ENCODE measurements at regions not wholly inside any gene's neighbourhood (a gene's known extent, or its start where the extent isn't known, plus 50 kb on each side); places are given as distances from the start of the nearest gene placed in this dataset.

DNA sequence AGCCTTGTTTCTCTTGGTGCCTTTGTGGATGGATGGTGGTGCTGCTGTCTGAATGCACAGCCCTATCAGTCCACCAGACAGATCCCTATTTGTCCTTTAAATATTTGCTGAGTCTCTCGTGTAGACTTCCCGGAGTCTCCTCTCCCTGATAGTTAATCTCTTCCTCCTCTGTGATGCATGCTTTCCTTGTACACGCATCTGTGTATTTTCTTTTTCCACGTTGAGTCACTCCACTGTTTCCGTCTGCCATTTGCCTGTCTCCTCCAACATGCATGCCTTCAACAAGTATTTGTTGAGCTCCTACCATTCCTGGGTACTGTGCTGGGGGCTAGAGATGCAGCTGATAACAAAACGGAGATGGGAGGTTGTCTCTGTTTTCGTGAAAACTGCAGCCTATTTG, 282.6 kb downstream of the HAPSTR1 start:
- ChIA-PET POLR2A (no interaction called here), CTCF (ENCODE audit: low intra/inter-chr PET ratio) (no interaction called here)
- Histone ChIP-seq H3K9me1 (ENCODE audit: control insufficient read depth, insufficient read depth, low read length) (no peaks in the 10 kb centered on the region), H3K36me3 (ENCODE audit: control insufficient read depth, insufficient read depth, low read length) (no peaks in the 10 kb centered on the region), H3K4me2 (ENCODE audit: insufficient read depth, low read length) (no peak overlapping the region), H3K9ac (ENCODE audit: insufficient read depth in 1 of 2, low read depth in 2 of 2, low read length in 2 of 2) (no peak overlapping the region), H3K27me3 (ENCODE audit: control insufficient read depth in 2 of 2, insufficient read depth in 2 of 2, low read length in 2 of 2) (no peaks in the 10 kb centered on the region; a peak in 1 of 5 replicates), H3K79me2 (ENCODE audit: control insufficient read depth, insufficient read depth, low read length) (no peaks in the 10 kb centered on the region), H3K4me1 (replicated peaks in 1 of 2; ENCODE audit: control insufficient read depth in 2 of 2, insufficient read depth in 2 of 2, low read length in 2 of 2) (no peaks in the 10 kb centered on the region; a peak in 2 of 5 replicates), H4K20me1 (replicated peaks; ENCODE audit: control insufficient read depth, insufficient read depth, low read length) (no peaks in the 10 kb centered on the region), H2AFZ (ENCODE audit: low read depth, low read length) (no peak overlapping the region), H3K27ac (ENCODE audit: extremely low read depth, low read depth, low read length) (no peak overlapping the region), H3K4me3 (no peak overlapping the region), H3K9me3 (replicated peaks; ENCODE audit: control insufficient read depth, insufficient read depth, low read depth, low read length) (no peaks in the 10 kb centered on the region)
- in situ Hi-C loops (cut with MboI): no loop called here
- no TSS peak for BruUV-seq (replicated peaks)
- no peak for ATAC-seq
- intact Hi-C loops (cut with micrococcal nuclease): no loop called here
- 0% methylated on average over 7 of the region's 7 CpGs for WGBS (ENCODE audit: insufficient coverage, low coverage, missing lambda C conversion rate)
- no peak for DNase-seq (ENCODE audit: extremely low read depth in 1 of 4, low spot score in 3 of 4)
- no peak for FAIRE-seq
- TF ChIP-seq JUNB (CRISPR knock-in tag; conservative IDR thresholded peaks at IDR 0.05) (no peak), HDAC2 (IDR thresholded peaks at IDR 0.05) (no peak), LCOR (CRISPR knock-in tag; IDR thresholded peaks at IDR 0.05) (no peak), EGR1 (conservative IDR thresholded peaks at IDR 0.05) (no peak), ZC3H11A (IDR thresholded peaks at IDR 0.05; ENCODE audit: low read depth, low read length) (no peak), TBL1XR1 (IDR thresholded peaks at IDR 0.05; ENCODE audit: low read length in 2 of 2) (no peak), RBBP5 (IDR thresholded peaks at IDR 0.05; ENCODE audit: borderline replicate concordance, insufficient read depth, low read length, poor library complexity, severe bottlenecking) (no peak), POLR2A (conservative IDR thresholded peaks at IDR 0.05) (no peak), MAFF (IDR thresholded peaks at IDR 0.05; ENCODE audit: low read length) (no peak), RNF219 (CRISPR knock-in tag; IDR thresholded peaks at IDR 0.05) (no peak), MECOM (CRISPR knock-in tag; IDR thresholded peaks at IDR 0.05) (no peak)
- TF ChIP-seq, protein P1, sequence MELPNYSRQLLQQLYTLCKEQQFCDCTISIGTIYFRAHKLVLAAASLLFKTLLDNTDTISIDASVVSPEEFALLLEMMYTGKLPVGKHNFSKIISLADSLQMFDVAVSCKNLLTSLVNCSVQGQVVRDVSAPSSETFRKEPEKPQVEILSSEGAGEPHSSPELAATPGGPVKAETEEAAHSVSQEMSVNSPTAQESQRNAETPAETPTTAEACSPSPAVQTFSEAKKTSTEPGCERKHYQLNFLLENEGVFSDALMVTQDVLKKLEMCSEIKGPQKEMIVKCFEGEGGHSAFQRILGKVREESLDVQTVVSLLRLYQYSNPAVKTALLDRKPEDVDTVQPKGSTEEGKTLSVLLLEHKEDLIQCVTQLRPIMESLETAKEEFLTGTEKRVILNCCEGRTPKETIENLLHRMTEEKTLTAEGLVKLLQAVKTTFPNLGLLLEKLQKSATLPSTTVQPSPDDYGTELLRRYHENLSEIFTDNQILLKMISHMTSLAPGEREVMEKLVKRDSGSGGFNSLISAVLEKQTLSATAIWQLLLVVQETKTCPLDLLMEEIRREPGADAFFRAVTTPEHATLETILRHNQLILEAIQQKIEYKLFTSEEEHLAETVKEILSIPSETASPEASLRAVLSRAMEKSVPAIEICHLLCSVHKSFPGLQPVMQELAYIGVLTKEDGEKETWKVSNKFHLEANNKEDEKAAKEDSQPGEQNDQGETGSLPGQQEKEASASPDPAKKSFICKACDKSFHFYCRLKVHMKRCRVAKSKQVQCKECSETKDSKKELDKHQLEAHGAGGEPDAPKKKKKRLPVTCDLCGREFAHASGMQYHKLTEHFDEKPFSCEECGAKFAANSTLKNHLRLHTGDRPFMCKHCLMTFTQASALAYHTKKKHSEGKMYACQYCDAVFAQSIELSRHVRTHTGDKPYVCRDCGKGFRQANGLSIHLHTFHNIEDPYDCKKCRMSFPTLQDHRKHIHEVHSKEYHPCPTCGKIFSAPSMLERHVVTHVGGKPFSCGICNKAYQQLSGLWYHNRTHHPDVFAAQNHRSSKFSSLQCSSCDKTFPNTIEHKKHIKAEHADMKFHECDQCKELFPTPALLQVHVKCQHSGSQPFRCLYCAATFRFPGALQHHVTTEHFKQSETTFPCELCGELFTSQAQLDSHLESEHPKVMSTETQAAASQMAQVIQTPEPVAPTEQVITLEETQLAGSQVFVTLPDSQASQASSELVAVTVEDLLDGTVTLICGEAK (IDR thresholded peaks at IDR 0.05): no peak
- TF ChIP-seq, protein P1 (CRISPR knock-in tag; IDR thresholded peaks at IDR 0.05): no peak
